ENCODE measurements at regions not wholly inside any gene's neighbourhood (a gene's known extent, or its start where the extent isn't known, plus 50 kb on each side); places are given as distances from the start of the nearest gene placed in this dataset.

GRCh38 chr11:103744496-103745153 is 291.8 kb upstream of the DDI1 start:
- WGBS, 2 donors: 71 to 82% methylated on average over 2 of the region's 2 CpGs
- ATAC-seq: no peak
- Histone ChIP-seq H3K36me3 (no peaks in the 10 kb centered on the region), H3K27ac (no peak overlapping the region), H3K9me3 (peaks cover 0 to 28% (median 7%) of the 10 kb centered on the region in 11 donors), H3K4me1 (peaks cover 0 to 5% (median 0%) of the 10 kb centered on the region in 9 donors), H3K4me3 (no peak overlapping the region), H3K27me3 (no peaks in the 10 kb centered on the region)
- no peak for DNase-seq
- TF ChIP-seq CTCF (IDR thresholded peaks at IDR 0.05): no peak
- intact Hi-C loops (cut with DNase I): no loop called here

- peaks cover 0 to 5% (median 0%) of the 10 kb centered on the region in 9 donors for H3K4me1 ChIP-seq
- DNase-seq (no peak), ATAC-seq (peak in 5 of 8 donors; percentile 24 to 67 (median 44))
- no peak overlapping the region for H3K27ac ChIP-seq
- no peak for TF ChIP-seq CTCF (IDR thresholded peaks at IDR 0.05)
- no peaks in the 10 kb centered on the region for H3K36me3 ChIP-seq
- intact Hi-C loops (cut with DNase I): no loop called here
- no peaks in the 10 kb centered on the region for H3K27me3 ChIP-seq
- 32 to 52% methylated on average over 1 of the region's 1 CpG for WGBS, 2 donors
- peaks cover 0 to 24% (median 7%) of the 10 kb centered on the region in 11 donors for H3K9me3 ChIP-seq
- no peak overlapping the region for H3K4me3 ChIP-seq
Observed at GRCh38 chr11:103749158-103749557, 287.3 kb upstream of the DDI1 start.

- DNase-seq: no peak
Observed at GRCh38 chr11:103768816-103769215, 267.6 kb upstream of the DDI1 start.

GRCh38 chr11:103773059-103773458 is 263.4 kb upstream of the DDI1 start:
- DNase-seq (no peak), ATAC-seq (peak in 6 of 8 donors; percentile 42 to 88 (median 70))
- no peaks in the 10 kb centered on the region for H3K27me3 ChIP-seq
- no peak overlapping the region for H3K4me3 ChIP-seq
- 38 to 41% methylated on average over 2 of the region's 2 CpGs for WGBS, 2 donors
- TF ChIP-seq CTCF (IDR thresholded peaks at IDR 0.05): no peak
- H3K9me3 ChIP-seq: no peaks in the 10 kb centered on the region
- H3K27ac ChIP-seq: peak overlapping the region in 2 of 10 donors; percentile 11 to 25
- intact Hi-C loops (cut with DNase I): no loop called here
- H3K4me1 ChIP-seq: peaks cover 0 to 18% (median 5%) of the 10 kb centered on the region in 9 donors
- no peaks in the 10 kb centered on the region for H3K36me3 ChIP-seq

More at GRCh38 chr11:103768816-103769215, 267.6 kb upstream of the DDI1 start:
- no peaks in the 10 kb centered on the region for H3K27me3 ChIP-seq
- H3K9me3 ChIP-seq: no peaks in the 10 kb centered on the region
- intact Hi-C loops (cut with DNase I): no loop called here
- H3K27ac ChIP-seq: no peak overlapping the region
- no peaks in the 10 kb centered on the region for H3K36me3 ChIP-seq
- no peak for TF ChIP-seq CTCF (IDR thresholded peaks at IDR 0.05)
- no peak for ATAC-seq
- H3K4me1 ChIP-seq: peaks cover 0 to 13% (median 0%) of the 10 kb centered on the region in 9 donors
- H3K4me3 ChIP-seq: no peak overlapping the region
